KOPT-K1 (cell line): ENCODE measurements at regions not wholly inside any gene's neighbourhood (a gene's known extent, or its start where the extent isn't known, plus 50 kb on each side); places are given as distances from the start of the nearest gene placed in this dataset.

Experiments
- H3K27ac ChIP-seq: fragments of 200-600 bp; sonication (generic); 2 replicates; pipeline ENCODE4 v1.5.1; 2016; ENCODE audit warnings: antibody characterized with exemption, mild to moderate bottlenecking, low read depth, low read length; ENCODE audit not compliant: poor library complexity, severe bottlenecking
- H3K36me3 ChIP-seq: fragments of 200-600 bp; sonication (generic); 2 replicates; pipeline ENCODE4 v1.5.1; 2017; ENCODE audit warnings: antibody characterized with exemption, mild to moderate bottlenecking, low read length, moderate library complexity; ENCODE audit not compliant: insufficient read depth
- H3K9me3 ChIP-seq: fragments of 200-600 bp; sonication (generic); 2 replicates; pipeline ENCODE4 v1.5.1; 2017; ENCODE audit warnings: antibody characterized with exemption, low read length, mild to moderate bottlenecking; ENCODE audit not compliant: insufficient read depth, poor library complexity, severe bottlenecking

DNA sequence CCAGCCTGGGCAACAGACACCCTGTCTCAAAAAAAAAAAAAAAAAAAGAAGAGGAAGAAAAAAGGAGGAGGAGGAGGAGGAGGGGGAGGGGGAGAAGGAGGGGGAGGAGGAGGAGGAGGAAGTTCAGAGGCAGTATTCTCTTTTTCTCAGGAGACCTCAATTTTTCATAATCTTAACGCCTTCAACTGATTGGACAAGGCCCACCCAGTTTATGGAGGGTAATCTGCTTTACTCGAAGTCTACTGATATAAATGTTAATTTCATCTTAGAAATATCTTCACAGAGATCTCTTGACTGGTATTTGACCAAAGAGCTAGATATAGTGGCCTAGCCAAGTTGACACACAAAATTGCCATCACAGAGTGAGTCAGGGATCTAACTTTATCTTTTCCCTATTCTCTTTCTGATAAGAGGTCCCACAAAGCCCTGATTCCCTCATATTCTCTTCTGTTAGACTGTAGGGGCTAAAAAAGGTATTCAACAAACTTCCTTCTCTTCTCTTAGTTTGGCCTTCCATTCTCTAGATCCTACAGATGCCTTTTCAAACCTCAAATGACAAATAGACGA lies 115.5 kb upstream of the ABCA1 start:
- Histone ChIP-seq H3K27ac (no peak overlapping the region), H3K36me3 (no peaks in the 10 kb centered on the region), H3K9me3 (no peaks in the 10 kb centered on the region)

DNA sequence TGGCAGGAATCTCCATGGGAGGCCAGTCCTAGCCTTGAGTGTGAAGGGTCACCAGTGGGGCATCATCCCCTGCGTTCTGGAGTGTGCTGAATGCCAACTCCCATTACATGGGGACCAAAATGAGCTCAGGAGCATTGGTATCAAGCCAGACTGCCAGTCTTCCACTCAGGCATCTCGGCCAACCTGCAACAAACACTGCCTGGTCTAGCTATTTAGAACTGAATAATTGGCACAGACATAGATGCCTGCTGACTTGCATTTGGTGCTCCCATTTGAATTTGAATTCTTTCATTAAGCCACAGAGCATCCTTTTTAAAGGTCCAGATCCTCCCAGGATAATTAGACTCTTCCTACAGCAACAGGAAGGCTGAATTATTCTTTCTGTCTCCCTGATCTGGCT lies 116.6 kb upstream of the ABCA1 start:
- Histone ChIP-seq H3K27ac (no peak overlapping the region), H3K36me3 (no peaks in the 10 kb centered on the region), H3K9me3 (no peaks in the 10 kb centered on the region)

- Histone ChIP-seq H3K36me3 (no peaks in the 10 kb centered on the region), H3K9me3 (no peaks in the 10 kb centered on the region), H3K27ac (no peak overlapping the region)
These were observed 119.2 kb upstream of the ABCA1 start for GRCh38 chr9:105046907-105047741.

- H3K36me3 ChIP-seq, result no peaks in the 10 kb centered on the region
- no peaks in the 10 kb centered on the region for H3K9me3 ChIP-seq
- no peak overlapping the region for H3K27ac ChIP-seq
These were observed 119.7 kb upstream of the ABCA1 start for GRCh38 chr9:105047742-105048041.

GRCh38 chr9:105048331-105048730 lies 120.4 kb upstream of the ABCA1 start:
- no peaks in the 10 kb centered on the region for H3K9me3 ChIP-seq
- no peak overlapping the region for H3K27ac ChIP-seq
- no peaks in the 10 kb centered on the region for H3K36me3 ChIP-seq

DNA sequence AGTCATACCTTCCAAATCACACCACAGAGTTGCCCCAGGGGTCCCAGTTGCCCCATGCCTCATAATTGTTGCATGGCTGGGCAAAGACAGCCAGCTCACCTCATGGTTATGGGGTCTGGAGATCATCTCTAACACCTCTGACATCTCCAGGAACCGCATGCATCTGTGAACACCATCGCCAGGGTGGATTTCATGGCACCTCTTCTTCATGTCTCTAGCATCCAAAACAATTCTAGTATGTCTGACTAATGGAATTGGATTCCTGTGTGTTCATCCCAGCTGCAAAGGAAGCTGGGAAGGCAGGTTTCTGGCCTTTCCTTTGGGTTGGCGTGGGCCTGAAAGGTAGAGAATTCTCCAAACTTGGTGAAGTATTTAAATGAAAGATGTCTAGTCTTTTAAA lies 122.3 kb upstream of the ABCA1 start:
- Histone ChIP-seq H3K9me3 (no peaks in the 10 kb centered on the region), H3K36me3 (no peaks in the 10 kb centered on the region), H3K27ac (no peak overlapping the region)

DNA sequence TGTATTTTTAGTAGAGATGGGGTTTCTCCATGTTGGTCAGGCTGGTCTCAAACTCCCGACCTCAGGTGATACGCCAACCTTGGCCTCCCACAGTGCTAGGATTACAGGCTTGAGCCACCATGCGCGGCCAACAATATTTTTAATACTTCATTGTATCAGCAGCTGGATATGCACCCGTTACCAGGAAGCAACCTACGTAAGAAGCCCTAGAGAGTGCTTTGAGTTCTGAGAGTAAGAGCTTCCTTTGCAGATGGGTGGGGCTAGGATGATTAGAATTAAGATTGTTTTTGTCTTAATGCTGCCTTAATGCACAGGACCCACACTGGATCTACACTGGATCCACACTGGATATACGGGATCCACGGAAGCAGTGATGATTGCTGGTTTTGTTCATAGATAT lies 123.9 kb upstream of the ABCA1 start:
- Histone ChIP-seq H3K9me3 (no peaks in the 10 kb centered on the region), H3K36me3 (no peaks in the 10 kb centered on the region), H3K27ac (no peak overlapping the region)

GRCh38 chr9:105052346-105052745 lies 124.4 kb upstream of the ABCA1 start:
- Histone ChIP-seq H3K36me3 (no peaks in the 10 kb centered on the region), H3K9me3 (no peaks in the 10 kb centered on the region), H3K27ac (no peak overlapping the region)

DNA sequence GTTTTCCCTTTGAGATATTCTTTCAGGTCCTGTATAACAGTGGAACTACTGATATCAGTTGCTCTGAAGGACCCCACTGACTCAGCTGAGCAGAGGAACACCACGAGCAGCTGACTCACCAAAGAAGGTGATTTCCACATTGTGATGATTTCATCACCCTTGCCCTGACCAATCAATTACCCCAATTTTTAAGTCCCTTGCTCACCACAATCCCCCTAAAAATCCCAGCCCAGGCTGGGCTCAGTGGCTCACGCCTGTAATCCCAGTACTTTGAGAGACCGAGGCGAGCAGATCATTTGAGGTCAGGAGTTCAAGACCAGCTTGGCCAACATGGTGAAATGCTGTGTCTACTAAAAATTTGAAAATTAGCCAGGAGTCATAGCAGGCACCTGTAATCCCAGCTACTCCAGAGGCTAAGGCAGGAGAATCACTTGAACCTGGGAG lies 125.3 kb upstream of the ABCA1 start:
- Histone ChIP-seq H3K27ac (no peak overlapping the region), H3K36me3 (no peaks in the 10 kb centered on the region), H3K9me3 (no peaks in the 10 kb centered on the region)

GRCh38 chr9:105054491-105054890 lies 126.5 kb upstream of the ABCA1 start:
- no peak overlapping the region for H3K27ac ChIP-seq
- no peaks in the 10 kb centered on the region for H3K9me3 ChIP-seq

GRCh38 chr9:105055917-105056316 lies 128.0 kb upstream of the ABCA1 start:
- Histone ChIP-seq H3K9me3 (no peaks in the 10 kb centered on the region), H3K27ac (no peak overlapping the region), H3K36me3 (no peaks in the 10 kb centered on the region)

More at GRCh38 chr9:105054491-105054890, 126.5 kb upstream of the ABCA1 start:
- no peaks in the 10 kb centered on the region for H3K36me3 ChIP-seq

DNA sequence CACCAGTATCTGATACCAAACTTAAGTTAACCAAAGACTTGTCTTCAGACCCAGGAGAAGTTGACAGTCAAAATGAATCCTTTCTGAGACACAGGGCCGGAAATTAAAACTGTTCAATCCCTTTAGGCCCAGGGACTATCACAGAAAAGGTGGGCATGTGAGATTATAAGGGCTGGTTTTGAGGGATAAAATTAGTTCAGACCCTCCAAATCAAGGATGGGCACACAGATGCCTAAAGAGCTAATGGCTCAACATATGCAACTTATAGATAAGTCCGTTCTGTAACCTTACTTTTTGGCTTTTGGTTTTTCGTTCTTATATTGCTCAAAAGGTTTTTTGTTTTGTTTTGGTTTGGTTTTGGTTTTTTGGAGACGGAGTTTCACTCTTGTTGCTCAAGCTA lies 129.6 kb upstream of the ABCA1 start:
- no peaks in the 10 kb centered on the region for H3K36me3 ChIP-seq
- no peak overlapping the region for H3K27ac ChIP-seq
- no peaks in the 10 kb centered on the region for H3K9me3 ChIP-seq

GRCh38 chr9:105059252-105059651 lies 131.3 kb upstream of the ABCA1 start:
- Histone ChIP-seq H3K36me3 (no peaks in the 10 kb centered on the region), H3K9me3 (no peaks in the 10 kb centered on the region), H3K27ac (no peak overlapping the region)

DNA sequence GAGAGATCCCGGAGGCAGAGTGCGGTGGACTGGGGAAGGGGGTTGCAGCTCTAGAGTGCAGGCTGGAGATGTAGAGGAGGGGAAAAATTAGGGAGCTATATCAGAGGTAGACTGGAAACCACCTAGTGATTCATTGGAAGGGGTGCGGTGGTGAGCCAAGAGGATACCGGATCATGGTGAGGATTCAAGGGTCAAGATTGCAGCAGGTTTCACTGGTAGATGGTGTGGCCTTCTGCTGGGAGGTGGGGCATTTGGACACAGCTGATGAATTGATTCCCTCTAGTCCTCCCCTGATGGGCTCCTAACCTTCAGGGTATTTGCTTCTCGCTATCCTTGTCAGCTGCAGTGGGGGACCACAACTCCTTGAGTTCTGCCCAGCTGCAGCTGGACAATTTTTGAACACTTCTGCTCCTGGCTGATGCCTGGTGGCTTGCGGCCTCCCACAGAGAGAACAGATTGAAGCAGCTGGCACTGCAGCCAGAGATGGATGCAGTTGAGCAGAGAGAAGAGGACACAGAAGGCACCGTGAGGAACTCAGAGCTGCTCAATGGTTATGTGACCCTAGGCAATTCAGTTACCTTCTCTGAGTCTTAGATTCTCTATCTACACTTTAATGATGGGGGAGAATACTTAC lies 134.4 kb upstream of the ABCA1 start:
- no peaks in the 10 kb centered on the region for H3K36me3 ChIP-seq
- H3K27ac ChIP-seq, result no peak overlapping the region
- H3K9me3 ChIP-seq, result no peaks in the 10 kb centered on the region

GRCh38 chr9:105064248-105065097 lies 136.5 kb upstream of the ABCA1 start:
- Histone ChIP-seq H3K27ac (no peak overlapping the region), H3K36me3 (no peaks in the 10 kb centered on the region), H3K9me3 (no peaks in the 10 kb centered on the region)
